Spleen (tissue), 11 donors: ENCODE measurements at regions not wholly inside any gene's neighbourhood (a gene's known extent, or its start where the extent isn't known, plus 50 kb on each side); places are given as distances from the start of the nearest gene placed in this dataset.

Experiments
- DNase-seq: peaks from one replicate; pipeline ENCODE4 v3.0.0-alpha.2; 2020
- H3K27ac ChIP-seq, 8 donors: fragments of 200-600 bp; sonication (generic) in 7 of 8; 1 replicate in 4 of 8; 2 replicates in 4 of 8; pipeline versions ENCODE4 v1.5.0 to v1.8.0; 2016 to 2021; ENCODE audit warnings: inconsistent platforms in 4 of 8, mild to moderate bottlenecking in 4 of 8, moderate library complexity in 1 of 8
- H3K27me3 ChIP-seq, 7 donors: fragments of 200-600 bp; sonication (generic) in 6 of 7; replicated peaks in 1 of 7; 1 replicate in 4 of 7; 2 replicates in 3 of 7; pipeline versions ENCODE4 v1.5.0 to v1.8.0; 2016 to 2021; ENCODE audit warnings: inconsistent platforms in 3 of 7, mild to moderate bottlenecking in 1 of 7
- H3K36me3 ChIP-seq, 6 donors: fragments of 200-600 bp; sonication (generic) in 5 of 6; 1 replicate in 4 of 6; 2 replicates in 2 of 6; pipeline versions ENCODE4 v1.5.0 to v1.8.0; 2016 to 2021; ENCODE audit warnings: inconsistent platforms in 2 of 6
- H3K4me1 ChIP-seq, 6 donors: fragments of 200-600 bp; sonication (generic) in 5 of 6; 1 replicate in 3 of 6; 2 replicates in 3 of 6; pipeline versions ENCODE4 v1.5.0 to v1.8.0; 2016 to 2021; ENCODE audit warnings: inconsistent platforms in 3 of 6
- H3K4me3 ChIP-seq, 8 donors: fragments of 200-600 bp; sonication (generic) in 7 of 8; 1 replicate in 4 of 8; 2 replicates in 4 of 8; pipeline versions ENCODE4 v1.5.0 to v1.8.0; 2016 to 2021; ENCODE audit warnings: inconsistent platforms in 4 of 8, mild to moderate bottlenecking in 4 of 8, moderate library complexity in 2 of 8
- H3K9me3 ChIP-seq, 8 donors: fragments of 200-600 bp; sonication (generic) in 7 of 8; 1 replicate in 4 of 8; 2 replicates in 4 of 8; pipeline versions ENCODE4 v1.5.0 to v1.8.0; 2016 to 2021; ENCODE audit warnings: inconsistent platforms in 4 of 8
- POLR2A ChIP-seq, 3 donors: fragments of 450-650 bp; IDR thresholded peaks; one replicate each; pipeline ENCODE4 v1.5.1; 2017; ENCODE audit warnings: antibody characterized with exemption in 3 of 3, mild to moderate bottlenecking in 1 of 3
- POLR2AphosphoS5 ChIP-seq, 3 donors: sonication (generic); formaldehyde crosslinking; IDR thresholded peaks; one replicate each; pipeline ENCODE4 v1.5.1; 2017; ENCODE audit warnings: antibody characterized with exemption in 3 of 3
- WGBS, 5 donors: extraction: QIAGEN DNeasy Blood & Tissue Kit in 3 of 5; methylation state at CpG; one replicate each; pipeline versions ENCODE4 v1.1.5 to v1.1.7; 2013 to 2018; 5-methylcytosine and 5-hydroxymethylcytosine counted together
- intact Hi-C: fragments of 100-400 bp; cut with DNase I; formaldehyde crosslinking; loops from one replicate; pipeline ENCODE4 v1.15.0; 2023; ENCODE audit warnings: low total_unique reads
- TF ChIP-seq, protein P1 (sequence below), 11 experiments: fragments of 200-600 bp in 7 of 11; fragments of 450-650 bp in 4 of 11; sonication (generic) in 4 of 11; IDR thresholded peaks in 8 of 11; conservative IDR thresholded peaks in 3 of 11; 1 replicate in 7 of 11; 2 replicates in 4 of 11; pipeline versions ENCODE4 v1.4.0 to v1.8.0; 2016 to 2021; ENCODE audit warnings: antibody characterized with exemption in 11 of 11, inconsistent platforms in 4 of 11, mild to moderate bottlenecking in 1 of 11
- donor health status: healthy with polysubstance abuse.
- donor health status: DM: no; HTN: no; CAD: no; lungs with moderate emphysema.
- donor health status: DM: no; HTN: no; CAD: no.
- donor health status: Bipolar disorder and iron deficiency.
- donor health status: healthy.
- donor health status: DM: no; HTN: no; CAD: no.
- donor health status: DM: yes; HTN: yes; CAD: no.

DNA sequence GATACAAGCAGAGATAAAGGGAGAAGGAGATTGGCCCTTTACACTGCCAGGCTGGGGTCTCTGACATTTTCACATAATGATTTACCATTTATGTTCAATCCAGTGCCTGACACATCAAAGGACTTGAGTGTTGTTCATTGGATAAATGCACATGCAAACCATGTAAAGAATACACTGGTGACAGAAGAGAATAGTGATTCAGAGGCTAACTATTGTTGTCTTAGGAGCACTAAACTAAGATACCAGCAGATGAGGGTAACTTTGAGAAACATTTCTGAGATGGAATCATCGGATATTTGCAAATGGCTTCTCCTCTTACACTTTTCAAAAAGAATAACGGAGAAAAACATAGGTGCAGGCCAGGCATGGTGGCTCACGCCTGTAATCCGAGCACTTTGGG, 67.3 kb upstream of the HHIP start:
- no peak overlapping the region for H3K27ac ChIP-seq
- no peaks in the 10 kb centered on the region for H3K9me3 ChIP-seq
- intact Hi-C loops, result no loop called here
- TF ChIP-seq, protein P1, sequence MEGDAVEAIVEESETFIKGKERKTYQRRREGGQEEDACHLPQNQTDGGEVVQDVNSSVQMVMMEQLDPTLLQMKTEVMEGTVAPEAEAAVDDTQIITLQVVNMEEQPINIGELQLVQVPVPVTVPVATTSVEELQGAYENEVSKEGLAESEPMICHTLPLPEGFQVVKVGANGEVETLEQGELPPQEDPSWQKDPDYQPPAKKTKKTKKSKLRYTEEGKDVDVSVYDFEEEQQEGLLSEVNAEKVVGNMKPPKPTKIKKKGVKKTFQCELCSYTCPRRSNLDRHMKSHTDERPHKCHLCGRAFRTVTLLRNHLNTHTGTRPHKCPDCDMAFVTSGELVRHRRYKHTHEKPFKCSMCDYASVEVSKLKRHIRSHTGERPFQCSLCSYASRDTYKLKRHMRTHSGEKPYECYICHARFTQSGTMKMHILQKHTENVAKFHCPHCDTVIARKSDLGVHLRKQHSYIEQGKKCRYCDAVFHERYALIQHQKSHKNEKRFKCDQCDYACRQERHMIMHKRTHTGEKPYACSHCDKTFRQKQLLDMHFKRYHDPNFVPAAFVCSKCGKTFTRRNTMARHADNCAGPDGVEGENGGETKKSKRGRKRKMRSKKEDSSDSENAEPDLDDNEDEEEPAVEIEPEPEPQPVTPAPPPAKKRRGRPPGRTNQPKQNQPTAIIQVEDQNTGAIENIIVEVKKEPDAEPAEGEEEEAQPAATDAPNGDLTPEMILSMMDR (IDR thresholded peaks at IDR 0.05 in 8 of 11, conservative IDR thresholded peaks at IDR 0.05 in 3 of 11), result no peak
- no peak for TF ChIP-seq POLR2A (IDR thresholded peaks at IDR 0.05)
- TF ChIP-seq POLR2AphosphoS5 (IDR thresholded peaks at IDR 0.05), result no peak
- no peak for DNase-seq
- H3K4me3 ChIP-seq, result no peak overlapping the region
- 89 to 96% (median 92%) methylated on average over 4 of the region's 4 CpGs for WGBS, 5 donors
- no peaks in the 10 kb centered on the region for H3K27me3 ChIP-seq
- peaks cover 0 to 7% (median 0%) of the 10 kb centered on the region in 6 donors for H3K4me1 ChIP-seq
- no peaks in the 10 kb centered on the region for H3K36me3 ChIP-seq

DNA sequence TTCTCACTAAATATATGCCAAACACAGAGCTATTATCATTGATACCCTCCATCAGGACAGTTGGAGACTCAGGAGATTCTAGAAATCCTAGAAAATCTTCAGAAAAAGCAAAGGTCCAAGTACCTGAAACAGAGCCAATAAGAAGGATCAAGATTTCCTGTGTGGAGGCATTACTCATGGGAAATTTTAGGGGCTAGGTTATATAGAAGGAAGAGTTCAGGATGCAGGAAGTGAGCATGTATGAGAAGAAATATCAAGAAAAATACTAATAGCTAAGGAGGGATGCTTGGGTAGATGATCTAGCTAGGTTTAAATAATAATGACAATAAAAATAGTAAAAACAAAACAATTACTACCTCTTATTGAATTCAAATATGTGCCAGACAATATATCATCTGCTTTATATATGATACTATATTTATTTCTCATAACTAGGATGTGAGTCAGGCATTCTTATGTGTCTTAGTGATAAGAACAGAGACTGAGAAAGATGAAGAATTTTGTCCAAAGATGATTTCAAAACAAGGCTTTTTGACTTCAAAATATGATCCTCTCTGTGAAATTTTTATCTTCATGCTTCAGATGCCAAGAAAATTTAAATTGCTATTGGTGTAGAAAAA, 66.4 kb upstream of the HHIP start:
- no peaks in the 10 kb centered on the region for H3K27me3 ChIP-seq
- no peak for DNase-seq
- no peak for TF ChIP-seq POLR2A (IDR thresholded peaks at IDR 0.05)
- no peak overlapping the region for H3K27ac ChIP-seq
- H3K4me3 ChIP-seq, result no peak overlapping the region
- intact Hi-C loops, result no loop called here
- H3K4me1 ChIP-seq, result no peaks in the 10 kb centered on the region
- no peaks in the 10 kb centered on the region for H3K9me3 ChIP-seq
- H3K36me3 ChIP-seq, result no peaks in the 10 kb centered on the region

DNA sequence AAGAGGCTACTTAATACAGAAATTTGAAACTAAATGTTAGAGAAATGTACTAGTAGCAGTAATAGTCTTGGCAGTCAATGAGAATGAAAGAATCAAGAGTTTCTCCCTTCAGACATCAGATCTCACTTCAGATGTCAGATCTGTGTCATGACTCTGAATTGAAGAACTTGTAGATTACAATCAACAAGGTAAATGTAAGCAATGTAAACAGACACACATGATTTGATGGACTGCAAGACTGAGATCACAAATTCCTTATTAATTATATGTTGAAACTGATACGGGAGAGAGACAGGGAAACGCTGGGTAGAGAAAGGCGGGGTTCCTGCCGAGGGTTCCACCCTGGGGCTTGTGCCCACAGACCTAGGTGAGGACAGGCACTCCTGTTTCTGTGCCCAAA, 65.5 kb upstream of the HHIP start:
- 90 to 96% (median 93%) methylated on average over 4 of the region's 4 CpGs for WGBS, 5 donors
- intact Hi-C loops, result no loop called here

DNA sequence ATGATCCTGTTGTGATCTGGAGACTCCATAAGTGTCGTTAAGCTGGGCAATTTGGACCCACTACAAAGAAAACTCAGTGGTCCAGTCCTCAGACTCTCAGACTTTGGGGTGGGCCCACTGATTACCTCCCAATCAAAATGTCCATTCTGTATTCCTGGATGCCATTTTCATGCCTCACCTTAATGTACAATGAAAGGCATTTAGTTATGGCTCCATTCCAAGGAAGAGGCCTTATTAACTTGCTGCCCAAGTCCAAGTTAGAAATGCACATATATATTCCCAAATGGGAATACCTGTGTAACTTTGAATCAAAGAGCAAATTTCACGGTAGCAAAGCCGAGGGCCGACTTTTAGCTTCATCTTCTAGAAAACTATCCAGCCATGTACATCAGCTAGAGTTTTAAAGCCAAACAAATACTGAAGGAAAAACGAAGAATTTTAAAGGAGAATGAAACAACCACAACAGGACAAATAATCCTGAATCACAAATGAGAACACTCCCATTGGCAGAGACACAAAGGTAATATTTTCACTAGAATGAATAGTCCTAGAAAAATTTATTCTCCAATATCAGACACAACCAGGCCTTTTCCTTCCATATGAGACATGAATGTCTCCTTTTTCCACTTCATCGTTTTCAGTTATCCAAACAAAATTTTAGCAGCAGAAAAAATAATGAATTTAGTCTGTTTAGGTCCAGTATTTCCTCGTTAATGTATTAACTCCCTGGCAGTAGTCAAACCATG, 63.7 kb upstream of the HHIP start:
- H3K9me3 ChIP-seq, result peaks cover 0 to 3% (median under 1%) of the 10 kb centered on the region in 8 donors
- H3K36me3 ChIP-seq, result no peaks in the 10 kb centered on the region
- intact Hi-C loops, result no loop called here
- H3K4me3 ChIP-seq, result no peak overlapping the region
- H3K4me1 ChIP-seq, result no peaks in the 10 kb centered on the region
- no peak for DNase-seq
- no peak overlapping the region for H3K27ac ChIP-seq
- TF ChIP-seq POLR2A (IDR thresholded peaks at IDR 0.05) (no peak), POLR2AphosphoS5 (IDR thresholded peaks at IDR 0.05) (no peak)
- TF ChIP-seq, protein P1 (IDR thresholded peaks at IDR 0.05 in 8 of 11, conservative IDR thresholded peaks at IDR 0.05 in 3 of 11), result no peak
- WGBS, 5 donors, result 81 to 91% (median 85%) methylated on average over 7 of the region's 7 CpGs
- no peaks in the 10 kb centered on the region for H3K27me3 ChIP-seq

More for the DNA sequence above, 65.5 kb upstream of the HHIP start:
- Histone ChIP-seq H3K9me3 (no peaks in the 10 kb centered on the region), H3K27ac (no peak overlapping the region), H3K36me3 (no peaks in the 10 kb centered on the region), H3K4me1 (no peaks in the 10 kb centered on the region), H3K27me3 (no peaks in the 10 kb centered on the region), H3K4me3 (no peak overlapping the region)
- TF ChIP-seq, protein P1 (IDR thresholded peaks at IDR 0.05 in 8 of 11, conservative IDR thresholded peaks at IDR 0.05 in 3 of 11), result no peak
- TF ChIP-seq POLR2AphosphoS5 (IDR thresholded peaks at IDR 0.05), result no peak
- TF ChIP-seq POLR2A (IDR thresholded peaks at IDR 0.05), result no peak
- no peak for DNase-seq
